ENCODE measurements at regions not wholly inside any gene's neighbourhood (a gene's known extent, or its start where the extent isn't known, plus 50 kb on each side); places are given as distances from the start of the nearest gene placed in this dataset.

DNA sequence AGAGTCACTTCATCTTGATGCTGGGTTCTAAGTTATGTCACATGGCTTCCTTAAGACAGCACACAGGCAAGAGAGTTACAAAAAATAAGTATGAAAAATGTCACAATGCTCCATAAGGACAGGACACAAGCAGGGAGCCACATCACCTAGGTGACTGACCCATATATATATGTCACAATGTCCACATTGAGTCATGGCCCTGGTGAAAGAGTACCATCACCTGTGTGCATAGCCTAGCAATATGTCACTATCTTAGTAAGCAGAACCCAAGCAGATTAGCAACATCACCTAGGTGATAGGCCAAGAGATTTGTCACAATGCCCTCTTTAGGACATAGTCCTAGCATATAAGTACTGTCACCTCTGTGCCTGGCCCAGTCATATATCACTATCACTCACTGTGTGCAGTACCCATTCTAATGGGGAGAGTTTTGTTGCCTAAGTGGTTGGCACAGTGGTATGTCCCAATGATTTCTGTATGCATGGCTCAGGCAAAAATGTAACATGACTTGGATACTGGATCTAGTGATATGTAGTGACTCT lies 1012.0 kb upstream of the AMELY start:
- Histone ChIP-seq H3K9me3 (no peaks in the 10 kb centered on the region), H3K4me3 (no peak overlapping the region), H3K27me3 (no peaks in the 10 kb centered on the region), H3K36me3 (no peaks in the 10 kb centered on the region), H3K4me1 (no peaks in the 10 kb centered on the region), H3K27ac (no peak overlapping the region)
- ATAC-seq (no peak), DNase-seq (no peak)
- intact Hi-C loops (cut with DNase I), result no loop called here
- no peak for TF ChIP-seq POLR2A (IDR thresholded peaks at IDR 0.05)

DNA sequence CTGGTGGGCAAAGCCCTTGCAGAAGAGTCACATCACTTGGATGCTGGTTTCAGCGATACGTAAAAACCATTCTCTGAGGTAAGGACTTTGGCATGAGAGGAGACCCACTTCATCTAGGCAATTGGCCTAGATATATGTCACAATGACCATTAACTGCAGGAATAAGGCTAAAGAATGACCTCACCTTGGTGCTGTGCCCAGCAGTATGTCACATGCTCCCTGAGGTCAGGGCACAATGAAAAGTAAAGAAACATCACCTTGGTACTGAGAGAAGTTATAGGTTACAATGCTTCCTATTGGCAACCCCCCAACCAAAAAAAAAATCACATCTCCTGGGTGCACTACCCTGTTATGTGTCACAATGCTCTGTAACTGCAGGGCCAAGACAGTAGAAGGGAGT lies 1008.8 kb upstream of the AMELY start:
- WGBS (ENCODE audit: insufficient coverage, low coverage, low lambda C conversion rate, missing lambda C conversion rate), result no CpG with 5 or more reads among the region's 2 CpGs
- Histone ChIP-seq H3K4me1 (no peaks in the 10 kb centered on the region), H3K4me3 (no peak overlapping the region), H3K36me3 (no peaks in the 10 kb centered on the region), H3K9me3 (no peaks in the 10 kb centered on the region), H3K27me3 (no peaks in the 10 kb centered on the region), H3K27ac (no peak overlapping the region)
- ATAC-seq (peak in 1 of 4 donors; percentile 37), DNase-seq (no peak)
- intact Hi-C loops (cut with DNase I), result no loop called here
- TF ChIP-seq POLR2A (IDR thresholded peaks at IDR 0.05), result no peak
- TF ChIP-seq, protein P1, sequence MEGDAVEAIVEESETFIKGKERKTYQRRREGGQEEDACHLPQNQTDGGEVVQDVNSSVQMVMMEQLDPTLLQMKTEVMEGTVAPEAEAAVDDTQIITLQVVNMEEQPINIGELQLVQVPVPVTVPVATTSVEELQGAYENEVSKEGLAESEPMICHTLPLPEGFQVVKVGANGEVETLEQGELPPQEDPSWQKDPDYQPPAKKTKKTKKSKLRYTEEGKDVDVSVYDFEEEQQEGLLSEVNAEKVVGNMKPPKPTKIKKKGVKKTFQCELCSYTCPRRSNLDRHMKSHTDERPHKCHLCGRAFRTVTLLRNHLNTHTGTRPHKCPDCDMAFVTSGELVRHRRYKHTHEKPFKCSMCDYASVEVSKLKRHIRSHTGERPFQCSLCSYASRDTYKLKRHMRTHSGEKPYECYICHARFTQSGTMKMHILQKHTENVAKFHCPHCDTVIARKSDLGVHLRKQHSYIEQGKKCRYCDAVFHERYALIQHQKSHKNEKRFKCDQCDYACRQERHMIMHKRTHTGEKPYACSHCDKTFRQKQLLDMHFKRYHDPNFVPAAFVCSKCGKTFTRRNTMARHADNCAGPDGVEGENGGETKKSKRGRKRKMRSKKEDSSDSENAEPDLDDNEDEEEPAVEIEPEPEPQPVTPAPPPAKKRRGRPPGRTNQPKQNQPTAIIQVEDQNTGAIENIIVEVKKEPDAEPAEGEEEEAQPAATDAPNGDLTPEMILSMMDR (IDR thresholded peaks at IDR 0.05), result no peak

DNA sequence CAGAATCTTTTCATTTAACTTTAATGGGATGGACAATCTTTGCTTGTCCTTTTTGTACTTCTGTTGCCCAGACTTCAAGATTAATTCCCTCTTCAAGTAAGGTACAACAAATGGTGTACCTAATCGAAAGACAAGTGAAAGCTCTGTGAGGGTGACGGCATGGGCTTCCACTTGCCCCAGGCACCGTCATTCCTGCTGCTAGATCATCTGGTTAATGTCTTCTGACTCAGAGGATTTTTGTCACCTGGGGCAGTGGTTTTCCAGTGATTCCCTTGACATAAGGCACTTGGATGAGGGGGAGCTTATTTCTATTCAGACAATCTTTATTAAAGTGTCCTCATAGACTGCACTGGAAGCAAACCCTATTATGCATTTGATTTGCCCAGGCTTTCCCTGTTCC lies 977.0 kb upstream of the AMELY start:
- no peak overlapping the region for H3K27ac ChIP-seq
- H3K9me3 ChIP-seq, result no peaks in the 10 kb centered on the region
- H3K36me3 ChIP-seq, result no peaks in the 10 kb centered on the region
- intact Hi-C loops (cut with DNase I), result no loop called here
- TF ChIP-seq, protein P1 (IDR thresholded peaks at IDR 0.05), result no peak
- TF ChIP-seq POLR2A (IDR thresholded peaks at IDR 0.05), result no peak
- H3K4me3 ChIP-seq, result no peak overlapping the region
- no peak for ATAC-seq
- WGBS (ENCODE audit: insufficient coverage, low coverage, low lambda C conversion rate, missing lambda C conversion rate), result no CpG with 5 or more reads among the region's 3 CpGs
- H3K27me3 ChIP-seq, result no peaks in the 10 kb centered on the region
- H3K4me1 ChIP-seq, result no peaks in the 10 kb centered on the region
- no peak for DNase-seq

DNA sequence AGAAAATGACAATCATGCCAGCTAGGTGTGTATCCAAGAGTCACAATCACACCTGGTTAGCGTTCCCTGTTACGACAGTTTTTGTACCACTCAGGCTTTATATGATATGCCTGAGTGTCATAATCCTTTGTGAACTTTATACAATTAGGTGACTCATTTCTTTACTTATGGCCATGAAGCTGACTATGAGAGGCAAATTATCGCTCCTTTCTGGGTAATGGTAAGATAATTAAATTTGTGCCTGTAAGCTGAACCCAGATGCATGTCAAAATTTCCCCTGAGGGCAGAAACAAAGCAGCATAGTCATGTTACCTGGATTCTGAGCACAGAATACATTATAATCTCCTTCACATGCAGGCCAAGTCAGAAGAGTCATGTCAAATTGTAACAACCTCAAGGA lies 970.1 kb upstream of the AMELY start:
- Histone ChIP-seq H3K27me3 (no peaks in the 10 kb centered on the region), H3K4me3 (no peak overlapping the region), H3K4me1 (no peaks in the 10 kb centered on the region), H3K36me3 (no peaks in the 10 kb centered on the region), H3K27ac (no peak overlapping the region), H3K9me3 (no peaks in the 10 kb centered on the region)
- TF ChIP-seq, protein P1 (IDR thresholded peaks at IDR 0.05), result no peak
- TF ChIP-seq POLR2A (IDR thresholded peaks at IDR 0.05), result no peak
- DNase-seq, result no peak
- intact Hi-C loops (cut with DNase I), result no loop called here
- ATAC-seq, result no peak
- no CpG with 5 or more reads among the region's 3 CpGs for WGBS (ENCODE audit: insufficient coverage, low coverage, low lambda C conversion rate, missing lambda C conversion rate)

DNA sequence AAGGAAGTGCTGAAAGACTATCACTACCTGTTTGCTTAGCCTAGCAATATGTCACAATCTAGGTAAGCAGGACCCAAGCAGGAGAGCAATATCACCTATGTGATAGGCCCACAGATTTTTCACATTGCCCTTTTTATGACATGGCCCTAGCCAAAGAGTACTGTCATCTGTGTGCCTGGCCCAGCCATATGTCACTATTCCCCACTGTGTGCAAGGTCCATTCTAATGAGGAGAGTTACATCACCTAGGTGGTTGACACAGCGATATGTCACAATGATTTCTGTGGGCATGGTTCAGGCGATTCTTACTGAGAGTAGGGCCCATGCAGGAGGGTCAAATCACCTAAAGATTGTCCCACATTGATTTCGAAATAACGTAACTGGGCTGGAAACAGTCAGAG lies 967.7 kb upstream of the AMELY start:
- no CpG with 5 or more reads among the region's 4 CpGs for WGBS (ENCODE audit: insufficient coverage, low coverage, low lambda C conversion rate, missing lambda C conversion rate)
- TF ChIP-seq POLR2A (IDR thresholded peaks at IDR 0.05), result no peak
- TF ChIP-seq, protein P1 (IDR thresholded peaks at IDR 0.05), result no peak
- intact Hi-C loops (cut with DNase I), result no loop called here

More for the DNA sequence above, 967.7 kb upstream of the AMELY start:
- Histone ChIP-seq H3K27ac (no peak overlapping the region), H3K36me3 (no peaks in the 10 kb centered on the region), H3K4me1 (no peaks in the 10 kb centered on the region), H3K9me3 (no peaks in the 10 kb centered on the region), H3K27me3 (no peaks in the 10 kb centered on the region), H3K4me3 (no peak overlapping the region)
- DNase-seq (no peak), ATAC-seq (peak in 1 of 4 donors; percentile 48)
